Esophagus squamous epithelium (tissue), 4 donors: ENCODE measurements at regions not wholly inside any gene's neighbourhood (a gene's known extent, or its start where the extent isn't known, plus 50 kb on each side); places are given as distances from the start of the nearest gene placed in this dataset.

ENCODE experiments used
- POLR2A ChIP-seq, 4 donors: fragments of 450-650 bp; IDR thresholded peaks; one replicate each; pipeline ENCODE4 v1.6.1; 2017; ENCODE audit warnings: antibody characterized with exemption in 4 of 4, mild to moderate bottlenecking in 4 of 4, moderate library complexity in 3 of 4
- TF ChIP-seq, protein P1 (sequence below), 6 experiments: fragments of 450-650 bp in 4 of 6; fragments of 200-600 bp in 2 of 6; sonication (generic) in 2 of 6; IDR thresholded peaks; one replicate each; pipeline ENCODE4 v1.5.1; 2016 to 2019; ENCODE audit warnings: antibody characterized with exemption in 6 of 6, mild to moderate bottlenecking in 4 of 6, moderate library complexity in 4 of 6

DNA sequence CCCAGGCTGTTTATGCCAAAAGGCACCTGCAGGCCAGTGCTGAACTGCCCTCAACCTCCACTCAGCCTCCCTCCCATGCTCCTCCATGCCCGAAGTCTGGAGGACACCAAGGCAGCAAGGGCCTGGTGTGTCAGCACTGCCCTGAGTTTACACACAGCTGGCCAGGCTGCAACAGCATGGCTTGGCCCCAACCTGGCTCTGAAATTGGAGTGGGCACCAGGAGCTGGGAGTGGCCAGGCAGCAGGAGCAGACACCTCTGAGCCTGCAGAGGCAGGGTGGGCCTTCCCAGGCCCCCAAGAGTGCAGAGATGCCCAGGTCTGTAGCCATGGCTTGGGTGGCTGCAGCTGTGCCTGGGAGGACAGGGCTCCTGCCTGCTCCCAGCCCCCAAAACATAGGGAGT is 571.2 kb upstream of the ACTRT1 start:
- no peak for TF ChIP-seq POLR2A (IDR thresholded peaks at IDR 0.05)
- TF ChIP-seq, protein P1, sequence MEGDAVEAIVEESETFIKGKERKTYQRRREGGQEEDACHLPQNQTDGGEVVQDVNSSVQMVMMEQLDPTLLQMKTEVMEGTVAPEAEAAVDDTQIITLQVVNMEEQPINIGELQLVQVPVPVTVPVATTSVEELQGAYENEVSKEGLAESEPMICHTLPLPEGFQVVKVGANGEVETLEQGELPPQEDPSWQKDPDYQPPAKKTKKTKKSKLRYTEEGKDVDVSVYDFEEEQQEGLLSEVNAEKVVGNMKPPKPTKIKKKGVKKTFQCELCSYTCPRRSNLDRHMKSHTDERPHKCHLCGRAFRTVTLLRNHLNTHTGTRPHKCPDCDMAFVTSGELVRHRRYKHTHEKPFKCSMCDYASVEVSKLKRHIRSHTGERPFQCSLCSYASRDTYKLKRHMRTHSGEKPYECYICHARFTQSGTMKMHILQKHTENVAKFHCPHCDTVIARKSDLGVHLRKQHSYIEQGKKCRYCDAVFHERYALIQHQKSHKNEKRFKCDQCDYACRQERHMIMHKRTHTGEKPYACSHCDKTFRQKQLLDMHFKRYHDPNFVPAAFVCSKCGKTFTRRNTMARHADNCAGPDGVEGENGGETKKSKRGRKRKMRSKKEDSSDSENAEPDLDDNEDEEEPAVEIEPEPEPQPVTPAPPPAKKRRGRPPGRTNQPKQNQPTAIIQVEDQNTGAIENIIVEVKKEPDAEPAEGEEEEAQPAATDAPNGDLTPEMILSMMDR (IDR thresholded peaks at IDR 0.05): no peak
